ENCODE measurements at regions not wholly inside any gene's neighbourhood (a gene's known extent, or its start where the extent isn't known, plus 50 kb on each side); places are given as distances from the start of the nearest gene placed in this dataset.

DNA sequence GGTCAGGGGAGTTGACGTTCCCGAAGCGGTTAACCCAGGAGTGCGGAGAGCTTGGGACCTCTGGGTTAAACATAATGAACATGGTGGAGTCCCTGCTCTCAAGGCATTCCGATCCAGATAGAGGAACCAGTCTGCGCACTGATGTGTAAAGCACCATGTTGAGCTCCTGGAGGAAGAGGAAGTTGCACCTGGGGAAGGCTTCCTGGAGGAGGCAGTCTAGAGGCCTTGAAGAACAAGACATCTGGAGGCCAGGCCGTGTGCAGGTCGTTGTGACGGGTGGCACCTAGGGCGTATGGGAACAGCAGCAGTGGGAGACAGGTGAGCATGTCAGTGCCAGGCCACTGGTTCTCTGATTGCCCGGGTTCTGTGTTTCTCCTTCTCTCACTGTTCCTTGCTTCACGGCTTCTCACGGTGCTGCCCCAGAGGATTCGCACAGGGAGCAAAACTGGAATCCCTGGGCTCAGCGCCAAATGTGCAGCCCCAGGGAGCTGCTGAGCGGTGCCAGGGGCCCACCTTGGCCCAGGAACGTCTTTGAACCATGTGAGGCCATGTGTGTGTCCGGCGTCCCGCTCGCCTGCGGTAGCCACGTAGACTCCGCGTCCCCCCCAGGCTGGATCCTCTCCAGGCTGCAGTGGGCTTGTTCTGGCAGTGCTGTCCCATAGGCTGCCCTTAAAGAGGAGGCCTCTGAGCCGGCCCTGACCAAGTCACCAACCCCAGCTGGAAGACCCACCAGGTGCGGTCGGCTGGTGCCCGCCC lies 122.9 kb upstream of the GALNT2 start:
- H3K27me3 Mint-ChIP-seq (ENCODE audit: low read depth), result no peaks in the 10 kb centered on the region
- H3K4me1 Mint-ChIP-seq, result peaks cover 5% of the 10 kb centered on the region; the same call in 1 of the 2 replicates
- POLR2A ChIA-PET, result no interaction called here
- H3K27ac Mint-ChIP-seq, result no peak overlapping the region
- TF ChIP-seq TP53 (CRISPR knock-in tag; IDR thresholded peaks at IDR 0.05) (no peak), OVOL2 (CRISPR knock-in tag; IDR thresholded peaks at IDR 0.05; ENCODE audit: borderline replicate concordance) (no peak), KAT7 (CRISPR knock-in tag; IDR thresholded peaks at IDR 0.05; ENCODE audit: borderline replicate concordance) (no peak), E2F4 (CRISPR knock-in tag; IDR thresholded peaks at IDR 0.05; ENCODE audit: borderline replicate concordance, low read depth) (no peak), HMGXB4 (CRISPR knock-in tag; IDR thresholded peaks at IDR 0.05) (no peak), FOXP1 (CRISPR knock-in tag; IDR thresholded peaks at IDR 0.05; ENCODE audit: borderline replicate concordance) (no peak), ZNF138 (CRISPR knock-in tag; conservative IDR thresholded peaks at IDR 0.05) (no peak), ZSCAN18 (CRISPR knock-in tag; IDR thresholded peaks at IDR 0.05) (no peak), FOXK1 (CRISPR knock-in tag; IDR thresholded peaks at IDR 0.05) (no peak), NR2C2 (CRISPR knock-in tag; IDR thresholded peaks at IDR 0.05) (no peak), RORB (CRISPR knock-in tag; IDR thresholded peaks at IDR 0.05) (no peak), MAX (CRISPR knock-in tag; IDR thresholded peaks at IDR 0.05) (no peak), ZNF121 (CRISPR knock-in tag; IDR thresholded peaks at IDR 0.05) (no peak), FOXJ3 (CRISPR knock-in tag; IDR thresholded peaks at IDR 0.05; ENCODE audit: borderline replicate concordance) (no peak), ZBTB21 (CRISPR knock-in tag; IDR thresholded peaks at IDR 0.05; ENCODE audit: borderline replicate concordance) (no peak)
- TF ChIP-seq, protein P1, sequence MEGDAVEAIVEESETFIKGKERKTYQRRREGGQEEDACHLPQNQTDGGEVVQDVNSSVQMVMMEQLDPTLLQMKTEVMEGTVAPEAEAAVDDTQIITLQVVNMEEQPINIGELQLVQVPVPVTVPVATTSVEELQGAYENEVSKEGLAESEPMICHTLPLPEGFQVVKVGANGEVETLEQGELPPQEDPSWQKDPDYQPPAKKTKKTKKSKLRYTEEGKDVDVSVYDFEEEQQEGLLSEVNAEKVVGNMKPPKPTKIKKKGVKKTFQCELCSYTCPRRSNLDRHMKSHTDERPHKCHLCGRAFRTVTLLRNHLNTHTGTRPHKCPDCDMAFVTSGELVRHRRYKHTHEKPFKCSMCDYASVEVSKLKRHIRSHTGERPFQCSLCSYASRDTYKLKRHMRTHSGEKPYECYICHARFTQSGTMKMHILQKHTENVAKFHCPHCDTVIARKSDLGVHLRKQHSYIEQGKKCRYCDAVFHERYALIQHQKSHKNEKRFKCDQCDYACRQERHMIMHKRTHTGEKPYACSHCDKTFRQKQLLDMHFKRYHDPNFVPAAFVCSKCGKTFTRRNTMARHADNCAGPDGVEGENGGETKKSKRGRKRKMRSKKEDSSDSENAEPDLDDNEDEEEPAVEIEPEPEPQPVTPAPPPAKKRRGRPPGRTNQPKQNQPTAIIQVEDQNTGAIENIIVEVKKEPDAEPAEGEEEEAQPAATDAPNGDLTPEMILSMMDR (IDR thresholded peaks at IDR 0.05), result no peak
- no peak overlapping the region for H3K4me3 Mint-ChIP-seq
- H3K36me3 Mint-ChIP-seq, result no peaks in the 10 kb centered on the region
- CTCF ChIA-PET, result interaction anchor here (0.5 to 1.3 kb wide), 3 partner anchors 47 to 166 kb away, joined by 3 read pairs; no protein-coding TSS in a partner anchor
- no peak for ATAC-seq
- DNase-seq (ENCODE audit: low spot score), result no peak
- H3K9me3 Mint-ChIP-seq, result no peaks in the 10 kb centered on the region

- Mint-ChIP-seq H3K4me3 (no peak overlapping the region), H3K9me3 (no peaks in the 10 kb centered on the region), H3K36me3 (no peaks in the 10 kb centered on the region), H3K4me1 (peaks cover 5% of the 10 kb centered on the region; the same call in 1 of the 2 replicates), H3K27me3 (ENCODE audit: low read depth) (no peaks in the 10 kb centered on the region), H3K27ac (no peak overlapping the region)
- no peak for ATAC-seq
- CTCF ChIA-PET, result no interaction called here
- no peak for TF ChIP-seq ZBTB21 (CRISPR knock-in tag; IDR thresholded peaks at IDR 0.05; ENCODE audit: borderline replicate concordance)
- no peak for TF ChIP-seq GTF2I (CRISPR knock-in tag; conservative IDR thresholded peaks at IDR 0.05)
- TF ChIP-seq FOXP4 (CRISPR knock-in tag; IDR thresholded peaks at IDR 0.05), result no peak
- TF ChIP-seq, protein P1 (IDR thresholded peaks at IDR 0.05), result no peak
- no peak for TF ChIP-seq TEAD4 (CRISPR knock-in tag; IDR thresholded peaks at IDR 0.05)
- POLR2A ChIA-PET, result no interaction called here
- DNase-seq (ENCODE audit: low spot score), result no peak
Observed at GRCh38 chr1:229945795-229946194, 121.2 kb upstream of the GALNT2 start.
